ENCODE measurements at regions not wholly inside any gene's neighbourhood (a gene's known extent, or its start where the extent isn't known, plus 50 kb on each side); places are given as distances from the start of the nearest gene placed in this dataset.

DNA sequence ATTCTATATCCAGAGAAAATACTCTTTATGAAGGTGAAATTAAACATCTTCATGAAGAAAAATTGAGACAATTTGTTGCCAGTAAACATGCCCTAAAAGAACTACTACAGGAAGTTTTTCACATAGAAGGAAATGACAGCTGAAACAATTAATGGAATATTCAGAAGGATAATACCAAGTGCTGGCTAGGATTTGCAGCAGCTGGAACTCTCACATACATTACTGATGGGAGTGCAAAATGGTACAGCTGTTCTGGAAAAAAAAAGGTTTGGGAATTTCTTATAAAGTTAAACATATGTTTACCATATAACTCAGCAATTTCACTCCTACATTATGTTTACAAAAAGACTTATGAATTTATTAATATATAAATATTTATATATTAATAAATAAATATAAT lies 193.2 kb upstream of the FAT4 start:
- TF ChIP-seq POLR2A (IDR thresholded peaks at IDR 0.05) (no peak), CTCF (IDR thresholded peaks at IDR 0.05) (no peak)
